Body of pancreas (tissue), 4 donors: ENCODE measurements at regions not wholly inside any gene's neighbourhood (a gene's known extent, or its start where the extent isn't known, plus 50 kb on each side); places are given as distances from the start of the nearest gene placed in this dataset.

Source experiments
- ATAC-seq: fragments of 150-250 bp; one replicate; pipeline ENCODE4 v1.9.1; 2016
- DNase-seq, 4 donors: peaks; one replicate each; pipeline ENCODE4 v3.0.0-alpha.2; 2019
- H3K27ac ChIP-seq, 4 donors: fragments of 200-600 bp; sonication (generic); 1 replicate in 3 of 4; 2 replicates in 1 of 4; pipeline versions ENCODE4 v1.5.1 to v1.6.1; 2016 to 2019; ENCODE audit warnings: mild to moderate bottlenecking in 1 of 4, mixed read lengths in 1 of 4, moderate library complexity in 1 of 4
- H3K27me3 ChIP-seq, 2 donors: fragments of 200-600 bp; sonication (generic); one replicate each; pipeline ENCODE4 v1.6.0; 2016; ENCODE audit warnings: mild to moderate bottlenecking in 1 of 2
- H3K36me3 ChIP-seq, 2 donors: fragments of 200-600 bp; sonication (generic); replicated peaks in 1 of 2; 2 replicates each; pipeline ENCODE4 v1.5.1; 2016; ENCODE audit warnings: low read depth in 2 of 2; ENCODE audit not compliant: insufficient read depth in 1 of 2
- H3K4me1 ChIP-seq: fragments of 200-600 bp; sonication (generic); one replicate; pipeline ENCODE4 v1.6.0; 2016
- H3K4me3 ChIP-seq, 2 donors: fragments of 200-600 bp; sonication (generic); 1 replicate in 1 of 2; 2 replicates in 1 of 2; pipeline ENCODE4 v1.5.1; 2016 to 2019
- H3K9me3 ChIP-seq, 3 donors: fragments of 200-600 bp; sonication (generic); 1 replicate in 2 of 3; 2 replicates in 1 of 3; pipeline ENCODE4 v1.5.1; 2016
- CTCF ChIP-seq, 7 experiments: fragments of 450-650 bp in 4 of 7; fragments of 200-600 bp in 3 of 7; sonication (generic) in 3 of 7; IDR thresholded peaks; one replicate each; pipeline ENCODE4 v1.5.1; 2016 to 2019; ENCODE audit warnings: antibody characterized with exemption in 7 of 7
- POLR2A ChIP-seq, 3 donors: fragments of 450-650 bp; IDR thresholded peaks; one replicate each; pipeline ENCODE4 v1.6.1; 2016; ENCODE audit warnings: antibody characterized with exemption in 3 of 3, mild to moderate bottlenecking in 2 of 3
- WGBS, 2 donors: methylation state at CpG; one replicate each; pipeline ENCODE4 v1.1.5; 2017; 5-methylcytosine and 5-hydroxymethylcytosine counted together
- intact Hi-C: fragments of 100-400 bp; cut with DNase I; formaldehyde crosslinking; loops from one replicate; pipeline ENCODE4 v1.15.1; 2023

DNA sequence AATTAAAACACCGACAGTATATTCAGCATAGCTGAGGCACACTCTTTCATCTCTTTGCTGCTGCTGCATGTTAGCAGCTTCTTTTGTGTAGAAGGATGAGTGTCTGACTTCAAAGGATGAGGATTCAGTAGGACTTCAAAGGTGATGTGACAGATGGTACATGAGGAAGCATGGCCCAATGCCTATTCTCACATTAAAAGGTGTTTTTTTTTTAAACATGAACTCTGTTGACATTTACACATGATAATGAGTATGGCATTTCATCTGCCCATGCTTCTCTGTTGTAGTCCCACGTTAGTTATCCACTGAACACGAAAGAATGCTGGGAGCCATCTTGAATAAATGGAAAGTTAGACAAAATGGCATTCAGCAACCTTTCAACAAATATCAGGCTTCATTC, 1950.8 kb upstream of the PIK3C3 start:
- Histone ChIP-seq H3K4me3 (no peak overlapping the region), H3K27ac (no peak overlapping the region), H3K36me3 (no peaks in the 10 kb centered on the region), H3K4me1 (no peaks in the 10 kb centered on the region), H3K27me3 (no peaks in the 10 kb centered on the region), H3K9me3 (no peaks in the 10 kb centered on the region)
- 50 to 69% methylated on average over 3 of the region's 3 CpGs for WGBS, 2 donors
- no peak for ATAC-seq
- intact Hi-C loops: no loop called here
- no peak for DNase-seq
- TF ChIP-seq POLR2A (IDR thresholded peaks at IDR 0.05) (no peak), CTCF (IDR thresholded peaks at IDR 0.05) (no peak)

DNA sequence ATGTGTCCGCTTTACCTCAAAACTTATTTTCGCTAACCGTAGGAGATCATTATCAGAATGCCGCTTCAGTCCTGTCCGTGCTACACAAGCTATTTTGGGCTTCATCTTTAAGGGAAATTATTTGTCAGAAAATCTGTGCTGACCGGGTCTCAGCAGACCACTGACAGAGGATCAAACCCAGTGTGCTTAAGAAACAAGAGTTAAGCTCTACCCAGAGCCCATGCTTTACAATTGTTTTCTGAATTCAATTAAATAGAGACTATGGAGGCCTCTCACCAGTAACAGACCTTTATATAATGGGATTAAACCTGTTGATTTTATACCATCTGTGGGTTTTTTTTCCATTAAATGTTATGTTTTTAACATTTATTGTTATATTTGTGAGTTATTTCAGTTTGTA, 1956.7 kb upstream of the PIK3C3 start:
- Histone ChIP-seq H3K4me3 (no peak overlapping the region), H3K36me3 (no peaks in the 10 kb centered on the region), H3K27ac (no peak overlapping the region), H3K4me1 (no peaks in the 10 kb centered on the region), H3K27me3 (no peaks in the 10 kb centered on the region), H3K9me3 (no peaks in the 10 kb centered on the region)
- 90 to 91% methylated on average over 6 of the region's 6 CpGs for WGBS, 2 donors
- intact Hi-C loops: no loop called here
- DNase-seq (no peak), ATAC-seq (no peak)
- TF ChIP-seq POLR2A (IDR thresholded peaks at IDR 0.05) (no peak), CTCF (IDR thresholded peaks at IDR 0.05) (no peak)

GRCh38 chr18:39994498-39994897, 1960.5 kb upstream of the PIK3C3 start:
- WGBS, 2 donors: 74 to 85% methylated on average over 2 of the region's 2 CpGs
- DNase-seq: no peak
- no peak for TF ChIP-seq POLR2A (IDR thresholded peaks at IDR 0.05)
- no peak for TF ChIP-seq CTCF (IDR thresholded peaks at IDR 0.05)

GRCh38 chr18:39991696-39992265, 1963.3 kb upstream of the PIK3C3 start:
- ATAC-seq (no peak), DNase-seq (no peak)
- 59% methylated on average over 6 of the region's 6 CpGs for WGBS, 2 donors

More at GRCh38 chr18:39994498-39994897, 1960.5 kb upstream of the PIK3C3 start:
- H3K9me3 ChIP-seq: no peaks in the 10 kb centered on the region
- no peak overlapping the region for H3K4me3 ChIP-seq
- H3K27me3 ChIP-seq: no peaks in the 10 kb centered on the region
- no peak overlapping the region for H3K27ac ChIP-seq
- intact Hi-C loops: no loop called here
- no peaks in the 10 kb centered on the region for H3K36me3 ChIP-seq
- ATAC-seq: no peak
- H3K4me1 ChIP-seq: no peaks in the 10 kb centered on the region

More at GRCh38 chr18:39991696-39992265, 1963.3 kb upstream of the PIK3C3 start:
- no peak overlapping the region for H3K4me3 ChIP-seq
- H3K4me1 ChIP-seq: no peaks in the 10 kb centered on the region
- intact Hi-C loops: no loop called here
- no peaks in the 10 kb centered on the region for H3K9me3 ChIP-seq
- TF ChIP-seq POLR2A (IDR thresholded peaks at IDR 0.05) (no peak), CTCF (IDR thresholded peaks at IDR 0.05) (no peak)
- H3K27ac ChIP-seq: no peak overlapping the region
- no peaks in the 10 kb centered on the region for H3K36me3 ChIP-seq
- no peaks in the 10 kb centered on the region for H3K27me3 ChIP-seq
